Endothelial cell of umbilical vein (primary cell): ENCODE measurements at regions not wholly inside any gene's neighbourhood (a gene's known extent, or its start where the extent isn't known, plus 50 kb on each side); places are given as distances from the start of the nearest gene placed in this dataset.

Source experiments
- BruUV-seq: library from RNA; stranded (reverse); fragments of 400-500 nt; replicated peaks from 2 replicates; lab custom pipeline; 2021; lab: Mats Ljungman, UMichigan
- CTCF ChIA-PET: fragments of 300-600, 350-600 bp; sonication (Branson Sonifier 250); formaldehyde crosslinking; loops from one replicate; lab custom pipeline; 2021; ENCODE audit warnings: antibody characterized with exemption, inconsistent platforms; lab: Charles Lee
- POLR2A ChIA-PET: fragments of 300-600, 350-600 bp; sonication (Branson Sonifier 250); formaldehyde crosslinking; loops from one replicate; lab custom pipeline; 2021; ENCODE audit warnings: antibody characterized with exemption, inconsistent platforms; lab: Charles Lee
- DNase-seq: peaks from one replicate; pipeline ENCODE4 v3.0.0-alpha.2; 2011; ENCODE audit warnings: low read depth, low spot score
- FAIRE-seq: peaks from 2 replicates; lab custom pipeline; 2011; peaks lifted over from hg19 to GRCh38; lab: Jason Lieb, UNC
- H2AFZ ChIP-seq: 2 replicates; pipeline ENCODE4 v1.6.0; 2012; ENCODE audit warnings: low read depth, low read length, control low read depth, inconsistent platforms
- H3K27ac ChIP-seq: 2 replicates; pipeline ENCODE4 v1.5.1; 2011; ENCODE audit warnings: low read depth, mild to moderate bottlenecking, control low read depth, low read length, moderate library complexity; ENCODE audit not compliant: insufficient read depth
- H3K27me3 ChIP-seq, 2 experiments: 2 replicates each; pipeline versions ENCODE4 v1.6.0 to v1.6.1; 2011; ENCODE audit warnings: low read length in 2 of 2, mixed read lengths in 1 of 2; ENCODE audit not compliant: control insufficient read depth in 2 of 2, insufficient read depth in 2 of 2
- H3K36me3 ChIP-seq, 2 experiments: 2 replicates in 1 of 2; 3 replicates in 1 of 2; pipeline ENCODE4 v1.5.1; 2011; ENCODE audit warnings: low read length in 2 of 2, mild to moderate bottlenecking in 1 of 2, moderate library complexity in 1 of 2; ENCODE audit not compliant: control insufficient read depth in 2 of 2, insufficient read depth in 2 of 2; ENCODE audit errors: extremely low read depth in 1 of 2
- H3K4me1 ChIP-seq: 3 replicates; pipeline ENCODE4 v1.5.1; 2011; ENCODE audit warnings: mild to moderate bottlenecking, low read length; ENCODE audit not compliant: control insufficient read depth, insufficient read depth; ENCODE audit errors: extremely low read depth
- H3K4me2 ChIP-seq: 2 replicates; pipeline ENCODE4 v1.6.1; 2011; ENCODE audit warnings: low read length, control low read depth, mixed read lengths; ENCODE audit not compliant: insufficient read depth
- H3K4me3 ChIP-seq, 3 experiments: fragments of 200-600 bp in 1 of 3; sonication (generic), shearing (Covaris generic) in 1 of 3; replicated peaks in 1 of 3; 2 replicates each; pipeline ENCODE4 v1.5.1; 2011 to 2016; ENCODE audit warnings: control low read depth in 3 of 3, low read length in 3 of 3, mild to moderate bottlenecking in 2 of 3, inconsistent platforms in 1 of 3, low read depth in 1 of 3, moderate library complexity in 1 of 3; ENCODE audit not compliant: insufficient read depth in 1 of 3
- H3K79me2 ChIP-seq: 2 replicates; pipeline ENCODE4 v1.6.0; 2012; ENCODE audit warnings: low read length, inconsistent platforms; ENCODE audit not compliant: control insufficient read depth, insufficient read depth
- H3K9ac ChIP-seq: replicated peaks from 2 replicates; pipeline ENCODE3; 2011; ENCODE audit warnings: low read length, control low read depth; ENCODE audit not compliant: insufficient read depth; ENCODE audit errors: extremely low read depth
- H3K9me1 ChIP-seq: replicated peaks from 3 replicates; pipeline ENCODE4 v1.6.0; 2011; ENCODE audit warnings: mild to moderate bottlenecking, low read length; ENCODE audit not compliant: control insufficient read depth, insufficient read depth; ENCODE audit errors: extremely low read depth
- H3K9me3 ChIP-seq: replicated peaks from 2 replicates; pipeline ENCODE4 v1.5.1; 2012; ENCODE audit warnings: low read length, inconsistent platforms; ENCODE audit not compliant: control insufficient read depth, insufficient read depth
- H4K20me1 ChIP-seq: replicated peaks from 2 replicates; pipeline ENCODE3; 2011; ENCODE audit warnings: mild to moderate bottlenecking, low read length; ENCODE audit not compliant: control insufficient read depth, insufficient read depth; ENCODE audit errors: extremely low read depth
- CTCF ChIP-seq, 2 donors: IDR thresholded peaks; 1 replicate in 1 of 2; 2 replicates in 1 of 2; pipeline ENCODE4 v1.5.1; 2011; ENCODE audit warnings: low read length in 2 of 2, mild to moderate bottlenecking in 2 of 2, moderate library complexity in 2 of 2, control low read depth in 1 of 2, inconsistent platforms in 1 of 2, low read depth in 1 of 2; ENCODE audit not compliant: insufficient read depth in 1 of 2; ENCODE audit errors: extremely low read depth in 1 of 2
- EZH2 ChIP-seq: IDR thresholded peaks from 2 replicates; pipeline ENCODE4 v1.6.1; 2012; ENCODE audit warnings: borderline replicate concordance, low read depth, mild to moderate bottlenecking, moderate library complexity, low read length, inconsistent platforms; ENCODE audit not compliant: severe bottlenecking
- FOS ChIP-seq: IDR thresholded peaks from 2 replicates; pipeline ENCODE4 v1.6.1; 2011; ENCODE audit warnings: mild to moderate bottlenecking, low read length, moderate library complexity, borderline replicate concordance; ENCODE audit not compliant: insufficient read depth
- GATA2 ChIP-seq: IDR thresholded peaks from 2 replicates; pipeline ENCODE4 v1.7.0; 2011; ENCODE audit warnings: low read depth, mild to moderate bottlenecking, moderate library complexity, mixed read lengths, low read length; ENCODE audit not compliant: insufficient read length, insufficient read depth
- JUN ChIP-seq: IDR thresholded peaks from 2 replicates; pipeline ENCODE4 v1.6.1; 2011; ENCODE audit warnings: borderline replicate concordance, low read depth; ENCODE audit not compliant: insufficient read length, insufficient read depth
- MAX ChIP-seq: IDR thresholded peaks from 2 replicates; pipeline ENCODE4 v1.6.1; 2011; ENCODE audit not compliant: insufficient read depth, insufficient read length
- MYC ChIP-seq: IDR thresholded peaks from one replicate; pipeline ENCODE4 v1.6.1; 2011; ENCODE audit warnings: mild to moderate bottlenecking, low read depth, low read length
- POLR2A ChIP-seq: IDR thresholded peaks from 2 replicates; pipeline ENCODE4 v1.6.1; 2012; ENCODE audit warnings: low read depth, mild to moderate bottlenecking, control low read depth, low read length
- POLR2AphosphoS5 ChIP-seq: IDR thresholded peaks from 2 replicates; pipeline ENCODE4 v1.6.1; 2012; ENCODE audit warnings: low read depth, mild to moderate bottlenecking, control low read depth, low read length, moderate library complexity; ENCODE audit not compliant: insufficient read depth
- dilution Hi-C: fragments of 300-500 bp; cut with MboI; formaldehyde crosslinking; loops from one replicate; pipeline ENCODE4 v1.15.0; 2019; ENCODE audit warnings: low sequenced_read_pairs; ENCODE audit not compliant: extremely low pct_ligation_motif_present
- intact Hi-C: fragments of 100-400 bp; cut with micrococcal nuclease; formaldehyde crosslinking; loops from one replicate; pipeline ENCODE4 v1.10.0; 2022

GRCh38 chr12:61713121-61713520, 547.1 kb upstream of the USP15 start:
- H3K36me3 ChIP-seq: no peaks in the 10 kb centered on the region
- no TSS peak for BruUV-seq
- no peaks in the 10 kb centered on the region for H3K79me2 ChIP-seq
- no peaks in the 10 kb centered on the region for H3K4me1 ChIP-seq
- POLR2A ChIA-PET: no interaction called here
- H3K4me2 ChIP-seq: no peak overlapping the region
- no peak overlapping the region for H3K9ac ChIP-seq
- intact Hi-C loops (no loop called here), dilution Hi-C loops (no loop called here)
- H3K27ac ChIP-seq: no peak overlapping the region
- DNase-seq: no peak
- no peaks in the 10 kb centered on the region for H3K27me3 ChIP-seq
- H3K4me3 ChIP-seq: no peak overlapping the region
- no peak overlapping the region for H2AFZ ChIP-seq
- TF ChIP-seq MAX (no peak), GATA2 (no peak), JUN (no peak), MYC (no peak), POLR2A (no peak), EZH2 (no peak), FOS (no peak), CTCF (IDR thresholded peaks at IDR 0.05; ENCODE audit: extremely low read depth in 1 of 2, insufficient read depth in 1 of 2, low read depth in 1 of 2, low read length in 2 of 2) (no peak), POLR2AphosphoS5 (no peak)
- FAIRE-seq: no peak
- no peaks in the 10 kb centered on the region for H4K20me1 ChIP-seq
- H3K9me1 ChIP-seq: no peaks in the 10 kb centered on the region
- H3K9me3 ChIP-seq: peaks cover 6% of the 10 kb centered on the region
- CTCF ChIA-PET: no interaction called here
